GM23248 (cell line): ENCODE measurements at regions not wholly inside any gene's neighbourhood (a gene's known extent, or its start where the extent isn't known, plus 50 kb on each side); places are given as distances from the start of the nearest gene placed in this dataset.

Experiments used
- DNase-seq: peaks from one replicate; pipeline ENCODE4 v3.0.0-alpha.2; 2015
- H2AFZ ChIP-seq: fragments of 200-600 bp; sonication (generic); 2 replicates; pipeline ENCODE4 v1.6.1; 2016; ENCODE audit warnings: antibody characterized with exemption
- H3F3A ChIP-seq: fragments of 200-600 bp; sonication (generic); 2 replicates; pipeline ENCODE4 v1.6.1; 2016; ENCODE audit warnings: mild to moderate bottlenecking, antibody characterized with exemption, mixed run types; ENCODE audit not compliant: insufficient read depth
- H3K27ac ChIP-seq: fragments of 200-600 bp; sonication (generic); 2 replicates; pipeline ENCODE4 v1.5.1; 2016; ENCODE audit warnings: mild to moderate bottlenecking
- H3K27me3 ChIP-seq: fragments of 200-600 bp; sonication (generic); replicated peaks from 2 replicates; pipeline ENCODE4 v1.6.1; 2016; ENCODE audit warnings: mild to moderate bottlenecking; ENCODE audit not compliant: insufficient read depth
- H3K36me3 ChIP-seq: fragments of 200-600 bp; sonication (generic); 2 replicates; pipeline ENCODE4 v1.6.1; 2016; ENCODE audit warnings: low read depth, mild to moderate bottlenecking
- H3K4me1 ChIP-seq: fragments of 200-600 bp; sonication (generic); 2 replicates; pipeline ENCODE4 v1.6.1; 2016; ENCODE audit warnings: mild to moderate bottlenecking; ENCODE audit not compliant: insufficient read depth
- H3K4me2 ChIP-seq: fragments of 200-600 bp; sonication (generic); one replicate; pipeline ENCODE4 v1.6.1; 2016; ENCODE audit warnings: mild to moderate bottlenecking; ENCODE audit not compliant: unreplicated experiment
- H3K4me3 ChIP-seq: fragments of 200-600 bp; sonication (generic); 2 replicates; pipeline ENCODE4 v1.5.1; 2016; ENCODE audit warnings: mild to moderate bottlenecking
- H3K79me2 ChIP-seq: fragments of 200-600 bp; sonication (generic); 2 replicates; pipeline ENCODE4 v1.6.1; 2016; ENCODE audit warnings: mild to moderate bottlenecking; ENCODE audit not compliant: insufficient read depth
- H3K9ac ChIP-seq: fragments of 200-600 bp; sonication (generic); 2 replicates; pipeline ENCODE4 v1.6.1; 2016; ENCODE audit warnings: mild to moderate bottlenecking
- H3K9me2 ChIP-seq: fragments of 200-600 bp; sonication (generic); 2 replicates; pipeline ENCODE4 v1.6.1; 2016; ENCODE audit warnings: mixed run types, mild to moderate bottlenecking, moderate library complexity; ENCODE audit not compliant: insufficient read depth
- H3K9me3 ChIP-seq: fragments of 200-600 bp; sonication (generic); one replicate; pipeline ENCODE4 v1.6.1; 2017; ENCODE audit warnings: low read depth
- H4K20me1 ChIP-seq: fragments of 200-600 bp; sonication (generic); 2 replicates; pipeline ENCODE4 v1.6.0; 2016; ENCODE audit not compliant: insufficient read depth
- EZH2 ChIP-seq: fragments of 200-600 bp; sonication (generic); IDR thresholded peaks from 2 replicates; pipeline ENCODE4 v1.6.1; 2018; ENCODE audit warnings: antibody characterized with exemption, mild to moderate bottlenecking; ENCODE audit not compliant: insufficient read depth, poor library complexity, severe bottlenecking
- EZH2phosphoT487 ChIP-seq: fragments of 200-600 bp; sonication (generic); IDR thresholded peaks from 2 replicates; pipeline ENCODE4 v1.6.1; 2018; ENCODE audit warnings: antibody characterized with exemption, moderate library complexity, mild to moderate bottlenecking, low read depth; ENCODE audit not compliant: insufficient read depth
- WGBS, 2 experiments: methylation state at CpG; one replicate each; pipeline ENCODE4 v1.1.6; 2015 to 2017; ENCODE audit warnings: low lambda C conversion rate in 2 of 2, low coverage in 1 of 2; ENCODE audit errors: missing lambda C conversion rate in 2 of 2; 5-methylcytosine and 5-hydroxymethylcytosine counted together
- in situ Hi-C: fragments of 300-500 bp; cut with MboI; formaldehyde crosslinking; loops from 2 replicates; pipeline ENCODE4 v1.15.0; 2020

DNA sequence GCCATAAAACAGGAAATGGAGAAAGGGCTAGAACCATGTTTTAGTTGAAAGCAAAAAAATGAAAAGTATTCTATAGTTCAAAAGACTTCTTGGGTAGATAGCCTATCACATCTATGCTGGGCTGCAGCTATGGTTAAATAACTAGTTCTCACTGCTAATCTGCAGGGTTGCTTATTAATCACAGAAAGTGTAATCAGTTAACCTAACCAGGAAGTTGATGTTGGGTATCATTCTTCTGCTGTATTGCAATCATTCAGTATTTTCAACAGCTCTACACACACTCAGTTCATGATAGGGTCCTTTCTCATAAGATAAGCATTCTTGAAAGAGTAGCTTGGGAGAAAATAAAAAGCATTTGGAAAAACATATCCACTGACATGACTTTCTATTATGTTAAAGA, 135.2 kb upstream of the TCF21 start:
- no peak overlapping the region for H2AFZ ChIP-seq
- no peaks in the 10 kb centered on the region for H3K27me3 ChIP-seq
- TF ChIP-seq EZH2phosphoT487 (no peak), EZH2 (no peak)
- in situ Hi-C loops = no loop called here
- H3K4me3 ChIP-seq = no peak overlapping the region
- no peaks in the 10 kb centered on the region; the same call in 1 of the 2 replicates for H3K9me2 ChIP-seq
- H3K4me1 ChIP-seq = peaks cover 23% of the 10 kb centered on the region
- H4K20me1 ChIP-seq = no peaks in the 10 kb centered on the region
- no peak overlapping the region for H3K9ac ChIP-seq
- H3K27ac ChIP-seq = no peak overlapping the region
- no peaks in the 10 kb centered on the region for H3K79me2 ChIP-seq
- peaks cover 15% of the 10 kb centered on the region for H3F3A ChIP-seq
- DNase-seq = no peak
- H3K4me2 ChIP-seq = no peak overlapping the region
- H3K9me3 ChIP-seq = no peaks in the 10 kb centered on the region
- H3K36me3 ChIP-seq = no peaks in the 10 kb centered on the region

DNA sequence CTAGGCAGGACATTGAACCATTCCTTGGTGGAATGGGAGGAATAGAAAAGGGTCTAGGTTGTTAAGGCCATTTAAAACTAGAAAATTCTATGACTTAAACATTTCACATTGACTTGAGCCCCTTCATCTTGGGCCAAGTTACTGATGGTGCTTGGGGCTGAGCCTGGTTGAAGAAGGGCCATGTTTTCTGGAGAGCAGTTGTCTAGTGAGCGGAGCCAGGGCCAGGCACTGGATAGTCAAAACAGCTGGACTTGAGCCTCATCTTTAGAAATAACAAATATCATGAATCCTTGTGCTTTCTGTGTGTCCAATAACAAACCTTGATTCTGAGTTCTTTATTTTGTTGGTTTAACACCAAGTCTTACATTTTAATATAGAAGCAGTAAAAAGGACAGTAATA, 134.6 kb upstream of the TCF21 start:
- Histone ChIP-seq H3K4me3 (no peak overlapping the region), H3K4me1 (peaks cover 23% of the 10 kb centered on the region), H3K27ac (no peak overlapping the region), H3K9me3 (no peaks in the 10 kb centered on the region), H3K27me3 (no peaks in the 10 kb centered on the region), H3K9ac (no peak overlapping the region), H3K36me3 (no peaks in the 10 kb centered on the region), H3F3A (peaks cover 15% of the 10 kb centered on the region), H3K4me2 (no peak overlapping the region), H3K9me2 (no peaks in the 10 kb centered on the region; the same call in 1 of the 2 replicates), H3K79me2 (no peaks in the 10 kb centered on the region), H2AFZ (no peak overlapping the region), H4K20me1 (no peaks in the 10 kb centered on the region)
- DNase-seq = no peak
- in situ Hi-C loops = no loop called here
- no peak for TF ChIP-seq EZH2phosphoT487
- no peak for TF ChIP-seq EZH2
- WGBS, 2 experiments = 83 to 100% methylated on average over 1 of the region's 1 CpG

DNA sequence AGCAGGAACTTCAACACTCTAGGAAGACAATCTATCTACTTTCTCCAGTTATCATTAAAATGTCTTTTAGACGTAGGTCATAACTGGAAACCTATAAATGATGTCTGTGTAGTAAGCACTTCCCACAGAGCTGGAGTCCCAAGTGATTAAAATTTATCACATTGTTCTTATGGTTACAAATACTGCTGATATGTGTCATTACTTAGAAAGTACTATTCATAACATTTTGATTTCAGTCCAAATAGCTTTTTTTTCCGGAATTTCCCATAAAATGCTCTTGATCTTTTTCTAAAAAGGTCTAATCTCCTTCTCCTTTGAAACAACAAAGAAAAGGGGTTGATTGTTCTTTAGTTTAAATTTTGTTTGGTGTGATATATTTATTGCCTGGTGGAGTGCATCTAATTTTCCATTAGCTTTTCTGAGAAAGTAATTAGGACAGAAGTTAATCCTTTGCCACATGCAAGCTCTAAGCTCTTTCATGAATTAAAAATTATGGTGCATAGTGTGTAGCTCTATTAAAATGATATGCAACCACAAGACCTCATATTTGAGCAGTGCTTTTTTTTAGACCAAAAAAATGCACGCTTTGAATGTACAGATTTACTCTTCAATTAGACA, 132.7 kb upstream of the TCF21 start:
- H3K27ac ChIP-seq = peak overlapping the region; percentile 27; the same call in 1 of the 2 replicates
- DNase-seq = peak; percentile 66

DNA sequence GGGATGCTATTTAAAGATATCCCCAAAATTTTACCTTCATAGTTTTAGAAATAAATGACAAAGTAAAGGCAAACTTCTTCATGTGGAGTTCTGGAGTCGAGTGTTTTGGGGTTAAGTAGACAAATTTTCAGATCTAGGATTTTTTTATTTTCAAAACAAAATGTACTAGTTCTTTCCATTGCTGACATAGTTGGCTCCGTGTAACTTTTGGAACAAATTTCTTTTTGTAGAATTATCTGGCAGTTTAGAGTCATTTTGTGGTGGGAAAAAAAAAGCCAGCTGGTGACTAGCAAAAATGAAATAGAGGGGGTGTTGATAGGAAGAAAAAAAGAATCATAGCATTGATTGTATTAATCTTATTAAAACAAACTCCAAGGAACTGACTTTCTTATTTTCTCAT, 131.6 kb upstream of the TCF21 start:
- peaks cover 30% of the 10 kb centered on the region for H3F3A ChIP-seq
- 17 to 22% methylated on average over 2 of the region's 2 CpGs for WGBS, 2 experiments
- no peaks in the 10 kb centered on the region for H3K27me3 ChIP-seq
- no peaks in the 10 kb centered on the region for H4K20me1 ChIP-seq
- peak; percentile 37 for DNase-seq
- H3K4me1 ChIP-seq = peaks cover 44% of the 10 kb centered on the region
- TF ChIP-seq EZH2 (no peak), EZH2phosphoT487 (no peak)
- no peaks in the 10 kb centered on the region for H3K79me2 ChIP-seq
- H3K9me3 ChIP-seq = no peaks in the 10 kb centered on the region
- H2AFZ ChIP-seq = no peak overlapping the region
- no peaks in the 10 kb centered on the region; the same call in 1 of the 2 replicates for H3K9me2 ChIP-seq
- no peaks in the 10 kb centered on the region for H3K36me3 ChIP-seq
- in situ Hi-C loops = no loop called here
- H3K9ac ChIP-seq = no peak overlapping the region
- H3K4me3 ChIP-seq = no peak overlapping the region
- no peak overlapping the region for H3K4me2 ChIP-seq
- H3K27ac ChIP-seq = no peak overlapping the region

More for the DNA sequence above, 132.7 kb upstream of the TCF21 start:
- no peaks in the 10 kb centered on the region for H4K20me1 ChIP-seq
- H3K9ac ChIP-seq = no peak overlapping the region
- H3K79me2 ChIP-seq = no peaks in the 10 kb centered on the region
- TF ChIP-seq EZH2phosphoT487 (no peak), EZH2 (no peak)
- in situ Hi-C loops = no loop called here
- WGBS, 2 experiments = 25 to 32% methylated on average over 3 of the region's 3 CpGs
- H3K9me3 ChIP-seq = no peaks in the 10 kb centered on the region
- H3K9me2 ChIP-seq = no peaks in the 10 kb centered on the region; the same call in 1 of the 2 replicates
- H3F3A ChIP-seq = peaks cover 19% of the 10 kb centered on the region
- H3K4me1 ChIP-seq = peaks cover 33% of the 10 kb centered on the region
- no peaks in the 10 kb centered on the region for H3K36me3 ChIP-seq
- no peaks in the 10 kb centered on the region for H3K27me3 ChIP-seq
- peak overlapping the region; percentile 58 for H3K4me2 ChIP-seq
- no peak overlapping the region for H3K4me3 ChIP-seq
- H2AFZ ChIP-seq = no peak overlapping the region
